HEK293T (cell line): ENCODE measurements at regions not wholly inside any gene's neighbourhood (a gene's known extent, or its start where the extent isn't known, plus 50 kb on each side); places are given as distances from the start of the nearest gene placed in this dataset.

Source experiments
- ARNT ChIP-seq: fragments of 450-650 bp; IDR thresholded peaks from 2 replicates; pipeline ENCODE4 v1.6.1; 2017; ENCODE audit warnings: mild to moderate bottlenecking
- BHLHE40 ChIP-seq: fragments of 450-650 bp; IDR thresholded peaks from 2 replicates; pipeline ENCODE4 v1.6.1; 2016; ENCODE audit warnings: mild to moderate bottlenecking, moderate library complexity, borderline replicate concordance
- CTBP1 ChIP-seq: fragments of 450-650 bp; IDR thresholded peaks from 2 replicates; pipeline ENCODE4 v1.6.1; 2016; ENCODE audit warnings: borderline replicate concordance
- ELF4 ChIP-seq: fragments of 450-650 bp; IDR thresholded peaks from 2 replicates; pipeline ENCODE4 v1.6.1; 2017; ENCODE audit warnings: antibody characterized with exemption
- FOXA1 ChIP-seq: fragments of 450-650 bp; IDR thresholded peaks from 2 replicates; pipeline ENCODE4 v1.6.1; 2016; ENCODE audit warnings: mild to moderate bottlenecking
- FOXM1 ChIP-seq: fragments of 450-650 bp; IDR thresholded peaks from 2 replicates; pipeline ENCODE4 v1.6.1; 2017; ENCODE audit warnings: mild to moderate bottlenecking, borderline replicate concordance
- HDGF ChIP-seq: fragments of 450-650 bp; IDR thresholded peaks from 2 replicates; pipeline ENCODE4 v1.6.1; 2017; ENCODE audit warnings: antibody characterized with exemption, borderline replicate concordance
- LEF1 ChIP-seq: fragments of 450-650 bp; IDR thresholded peaks from 2 replicates; pipeline ENCODE4 v1.6.1; 2017; ENCODE audit warnings: mild to moderate bottlenecking, borderline replicate concordance
- NFRKB ChIP-seq: fragments of 450-650 bp; IDR thresholded peaks from 2 replicates; pipeline ENCODE4 v1.6.1; 2016; ENCODE audit warnings: mild to moderate bottlenecking, moderate library complexity
- SP1 ChIP-seq: fragments of 450-650 bp; IDR thresholded peaks from 2 replicates; pipeline ENCODE4 v1.6.1; 2017
- SUZ12 ChIP-seq: fragments of 450-650 bp; IDR thresholded peaks from 2 replicates; pipeline ENCODE4 v1.6.1; 2016; ENCODE audit warnings: mild to moderate bottlenecking
- TARDBP ChIP-seq: fragments of 450-650 bp; IDR thresholded peaks from 2 replicates; pipeline ENCODE4 v1.6.1; 2016
- ZNF384 ChIP-seq: fragments of 450-650 bp; IDR thresholded peaks from 2 replicates; pipeline ENCODE4 v1.6.1; 2016
- TF ChIP-seq, protein P1 (sequence below): fragments of 450-650 bp; IDR thresholded peaks from 2 replicates; pipeline ENCODE4 v1.6.1; 2016

DNA sequence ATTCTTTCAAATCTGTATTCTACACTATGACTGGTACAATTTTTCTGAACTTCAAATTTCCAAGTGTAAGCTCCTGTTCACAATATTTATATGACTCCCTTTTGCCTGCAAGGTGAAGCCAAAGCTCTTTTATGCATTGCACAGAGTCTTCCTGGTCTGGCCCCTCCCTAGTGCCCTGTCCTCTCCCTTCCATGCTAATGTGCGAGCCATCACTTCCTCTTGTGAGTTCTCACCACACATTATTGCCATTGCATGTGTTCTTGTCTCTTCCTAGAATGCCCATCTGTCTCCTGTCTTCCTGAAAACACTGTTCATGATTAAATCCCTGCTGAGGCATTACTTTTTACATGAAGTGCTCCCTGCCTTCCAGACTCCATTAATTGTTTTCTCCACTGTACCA, 169.9 kb downstream of the MC4R start:
- no peak for TF ChIP-seq BHLHE40
- no peak for TF ChIP-seq ZNF384
- TF ChIP-seq NFRKB = no peak
- no peak for TF ChIP-seq ELF4
- no peak for TF ChIP-seq CTBP1
- TF ChIP-seq ARNT = no peak
- no peak for TF ChIP-seq LEF1
- TF ChIP-seq, protein P1, sequence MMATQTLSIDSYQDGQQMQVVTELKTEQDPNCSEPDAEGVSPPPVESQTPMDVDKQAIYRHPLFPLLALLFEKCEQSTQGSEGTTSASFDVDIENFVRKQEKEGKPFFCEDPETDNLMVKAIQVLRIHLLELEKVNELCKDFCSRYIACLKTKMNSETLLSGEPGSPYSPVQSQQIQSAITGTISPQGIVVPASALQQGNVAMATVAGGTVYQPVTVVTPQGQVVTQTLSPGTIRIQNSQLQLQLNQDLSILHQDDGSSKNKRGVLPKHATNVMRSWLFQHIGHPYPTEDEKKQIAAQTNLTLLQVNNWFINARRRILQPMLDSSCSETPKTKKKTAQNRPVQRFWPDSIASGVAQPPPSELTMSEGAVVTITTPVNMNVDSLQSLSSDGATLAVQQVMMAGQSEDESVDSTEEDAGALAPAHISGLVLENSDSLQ = no peak
- TF ChIP-seq SUZ12 = no peak
- no peak for TF ChIP-seq FOXA1
- TF ChIP-seq HDGF = no peak
- TF ChIP-seq FOXM1 = no peak
- no peak for TF ChIP-seq SP1
- TF ChIP-seq TARDBP = no peak
